Mesothelial cell of epicardium (in vitro differentiated cells): ENCODE measurements at regions not wholly inside any gene's neighbourhood (a gene's known extent, or its start where the extent isn't known, plus 50 kb on each side); places are given as distances from the start of the nearest gene placed in this dataset.

Experiments
- DNase-seq, 2 experiments: peaks; one replicate each; pipeline ENCODE4 v3.0.0; 2021; ENCODE audit warnings: low spot score in 2 of 2; ENCODE audit not compliant: unreplicated experiment in 2 of 2
- H3K27ac Mint-ChIP-seq: 2 replicates; pipeline ENCODE4 v1.8.0; 2021; ENCODE audit warnings: mixed read lengths
- H3K27me3 Mint-ChIP-seq: 2 replicates; pipeline ENCODE4 v1.8.0; 2021; ENCODE audit warnings: low read depth, mixed read lengths
- H3K36me3 Mint-ChIP-seq: 2 replicates; pipeline ENCODE4 v1.8.0; 2021; ENCODE audit warnings: mixed read lengths
- H3K4me1 Mint-ChIP-seq: 2 replicates; pipeline ENCODE4 v1.8.0; 2021; ENCODE audit warnings: mixed read lengths
- H3K4me3 Mint-ChIP-seq: 2 replicates; pipeline ENCODE4 v1.8.0; 2021; ENCODE audit warnings: mild to moderate bottlenecking, moderate library complexity, mixed read lengths
- H3K9me3 Mint-ChIP-seq: 2 replicates; pipeline ENCODE4 v1.8.0; 2021; ENCODE audit warnings: mixed read lengths
- CTCF ChIP-seq: fragments of 200-600 bp; sonication (generic); IDR thresholded peaks from one replicate; pipeline ENCODE4 v1.5.0; 2021; ENCODE audit warnings: antibody characterized with exemption; ENCODE audit not compliant: unreplicated experiment

DNA sequence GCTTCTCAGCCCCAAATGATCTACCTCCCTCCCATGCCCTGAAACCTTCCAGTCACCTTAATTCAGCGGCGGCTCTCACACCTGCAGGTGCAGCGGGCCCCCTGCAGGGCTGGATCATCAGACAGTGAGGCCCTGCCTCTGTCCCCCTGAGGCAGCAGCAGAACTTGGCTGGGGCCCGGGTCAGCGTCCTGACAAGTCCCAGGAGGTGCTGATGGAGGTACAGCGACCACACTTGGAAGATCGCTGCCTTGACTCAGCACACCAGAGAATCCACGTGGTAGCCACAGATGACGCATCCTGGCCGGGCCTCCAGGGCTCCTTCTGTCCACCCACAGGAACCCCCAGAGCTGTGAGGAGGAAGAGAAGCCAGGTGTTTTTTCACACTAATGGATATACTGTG is 116.4 kb upstream of the THBS2 start:
- H3K4me3 Mint-ChIP-seq, result no peak overlapping the region
- H3K36me3 Mint-ChIP-seq, result no peaks in the 10 kb centered on the region
- no peak for TF ChIP-seq CTCF
- H3K27ac Mint-ChIP-seq, result no peak overlapping the region
- H3K27me3 Mint-ChIP-seq, result peaks cover 2% of the 10 kb centered on the region
- H3K4me1 Mint-ChIP-seq, result no peaks in the 10 kb centered on the region
- no peak for DNase-seq
- peaks cover 17% of the 10 kb centered on the region for H3K9me3 Mint-ChIP-seq

DNA sequence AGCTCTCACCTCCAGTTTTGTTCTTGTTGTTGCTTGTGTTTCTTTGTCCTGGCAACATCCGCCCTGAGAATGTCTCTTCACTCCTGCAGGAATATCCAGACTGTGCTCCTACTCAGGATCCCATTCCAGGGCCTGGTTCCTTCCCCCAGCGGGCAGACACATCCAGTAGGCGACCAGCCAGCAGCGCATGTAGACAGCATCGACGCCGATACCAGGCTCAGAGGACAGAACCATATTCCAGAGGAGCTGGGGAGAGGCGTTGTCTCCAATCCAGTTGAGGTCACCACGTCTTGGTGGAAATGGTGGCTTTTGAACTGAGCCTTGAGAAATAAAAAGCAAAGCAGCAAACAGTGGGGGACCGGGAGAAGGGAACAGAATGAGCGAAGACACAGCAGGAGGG is 114.6 kb upstream of the THBS2 start:
- no peaks in the 10 kb centered on the region for H3K4me1 Mint-ChIP-seq
- TF ChIP-seq CTCF, result no peak
- peaks cover 4% of the 10 kb centered on the region for H3K9me3 Mint-ChIP-seq
- peaks cover 7% of the 10 kb centered on the region for H3K27me3 Mint-ChIP-seq
- no peak for DNase-seq
- no peak overlapping the region for H3K27ac Mint-ChIP-seq
- H3K4me3 Mint-ChIP-seq, result no peak overlapping the region
- H3K36me3 Mint-ChIP-seq, result no peaks in the 10 kb centered on the region

- Mint-ChIP-seq H3K9me3 (peaks cover 4% of the 10 kb centered on the region), H3K4me3 (no peak overlapping the region), H3K4me1 (no peaks in the 10 kb centered on the region), H3K36me3 (no peaks in the 10 kb centered on the region), H3K27ac (no peak overlapping the region), H3K27me3 (peaks cover 7% of the 10 kb centered on the region)
- DNase-seq, result no peak
- no peak for TF ChIP-seq CTCF
These were observed 113.9 kb upstream of the THBS2 start for GRCh38 chr6:169367507-169367906.

DNA sequence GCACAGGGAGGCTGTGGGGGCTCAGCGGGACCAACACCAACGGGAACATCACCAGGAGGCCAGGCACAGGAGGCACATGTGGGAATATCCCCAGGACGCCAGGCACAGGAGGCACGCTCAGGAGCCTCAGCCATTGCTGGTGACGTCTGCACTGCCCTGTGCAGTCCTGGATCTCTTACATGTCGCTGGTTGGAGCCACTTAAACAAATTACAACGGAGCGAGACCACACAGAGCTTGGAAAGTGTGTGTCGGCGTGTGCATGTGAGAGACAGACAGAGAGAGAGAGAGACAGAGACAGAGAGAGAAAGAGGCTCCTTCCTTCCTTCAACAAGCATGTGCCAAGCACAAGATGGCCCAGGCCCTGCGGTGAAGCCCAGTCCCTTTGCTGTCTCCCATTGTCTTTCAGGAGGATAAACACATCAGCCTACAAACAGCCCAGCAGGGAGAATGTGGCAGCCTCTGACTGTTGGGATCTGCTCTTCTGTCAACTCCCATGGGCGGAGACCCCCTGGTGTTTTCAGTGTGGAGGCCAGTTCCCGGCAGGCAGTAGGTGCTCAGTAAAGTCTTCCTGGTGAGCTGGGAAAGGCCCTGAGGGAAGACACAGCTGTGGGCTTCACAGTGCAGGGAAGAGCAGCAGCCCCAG is 112.7 kb upstream of the THBS2 start:
- peaks cover 7% of the 10 kb centered on the region for H3K27me3 Mint-ChIP-seq
- DNase-seq, result no peak
- H3K27ac Mint-ChIP-seq, result no peak overlapping the region
- H3K9me3 Mint-ChIP-seq, result peaks cover 4% of the 10 kb centered on the region
- no peaks in the 10 kb centered on the region for H3K4me1 Mint-ChIP-seq
- no peaks in the 10 kb centered on the region for H3K36me3 Mint-ChIP-seq
- H3K4me3 Mint-ChIP-seq, result no peak overlapping the region
- TF ChIP-seq CTCF, result no peak

GRCh38 chr6:169365567-169366257 is 112.1 kb upstream of the THBS2 start:
- no peak for TF ChIP-seq CTCF
- no peaks in the 10 kb centered on the region for H3K4me1 Mint-ChIP-seq
- no peak overlapping the region for H3K27ac Mint-ChIP-seq
- peaks cover 7% of the 10 kb centered on the region for H3K27me3 Mint-ChIP-seq
- H3K36me3 Mint-ChIP-seq, result no peaks in the 10 kb centered on the region
- DNase-seq, result no peak
- H3K4me3 Mint-ChIP-seq, result no peak overlapping the region
- peaks cover 4% of the 10 kb centered on the region for H3K9me3 Mint-ChIP-seq
